VCaP (cell line): ENCODE measurements at regions not wholly inside any gene's neighbourhood (a gene's known extent, or its start where the extent isn't known, plus 50 kb on each side); places are given as distances from the start of the nearest gene placed in this dataset.

Experiments used
- H3K27ac ChIP-seq: fragments of 450-650 bp; 2 replicates; pipeline ENCODE4 v1.5.1; 2017
- CTCF ChIP-seq: fragments of 450-650 bp; conservative IDR thresholded peaks from 2 replicates; pipeline ENCODE4 v1.5.1; 2017; ENCODE audit warnings: mild to moderate bottlenecking, moderate library complexity

- TF ChIP-seq CTCF = no peak
These were observed 262.9 kb downstream of the SNX13 start for GRCh38 chr7:17677408-17677807.

GRCh38 chr7:17678896-17679295 lies 261.4 kb downstream of the SNX13 start:
- TF ChIP-seq CTCF = no peak
- no peak overlapping the region for H3K27ac ChIP-seq

More at GRCh38 chr7:17677408-17677807, 262.9 kb downstream of the SNX13 start:
- H3K27ac ChIP-seq = no peak overlapping the region

GRCh38 chr7:17679458-17679857 lies 260.8 kb downstream of the SNX13 start:
- TF ChIP-seq CTCF = no peak
- no peak overlapping the region for H3K27ac ChIP-seq

- TF ChIP-seq CTCF = no peak
- H3K27ac ChIP-seq = no peak overlapping the region
These were observed 260.3 kb downstream of the SNX13 start for GRCh38 chr7:17680026-17680425.

- no peak overlapping the region for H3K27ac ChIP-seq
- TF ChIP-seq CTCF = peak; percentile 66
These were observed 259.3 kb downstream of the SNX13 start for GRCh38 chr7:17680943-17681351.

- TF ChIP-seq CTCF = no peak
- H3K27ac ChIP-seq = no peak overlapping the region
These were observed 258.3 kb downstream of the SNX13 start for GRCh38 chr7:17681965-17682364.

GRCh38 chr7:17682586-17682985 lies 257.7 kb downstream of the SNX13 start:
- no peak overlapping the region for H3K27ac ChIP-seq
- TF ChIP-seq CTCF = no peak

GRCh38 chr7:17685141-17685540 lies 255.2 kb downstream of the SNX13 start:
- H3K27ac ChIP-seq = no peak overlapping the region
- TF ChIP-seq CTCF = no peak
